H1 (cell line): ENCODE measurements at regions not wholly inside any gene's neighbourhood (a gene's known extent, or its start where the extent isn't known, plus 50 kb on each side); places are given as distances from the start of the nearest gene placed in this dataset.

Experiments
- CTCF ChIA-PET: fragments of 300-600 bp; sonication (Branson Sonifier 250); formaldehyde crosslinking; loops from one replicate; lab custom pipeline; 2021; ENCODE audit not compliant: partially characterized antibody; lab: Charles Lee
- POLR2A ChIA-PET: fragments of 300-600 bp; sonication (Branson Sonifier 250); formaldehyde crosslinking; loops from one replicate; lab custom pipeline; 2021; ENCODE audit warnings: inconsistent platforms; ENCODE audit not compliant: partially characterized antibody; lab: Charles Lee
- DNase-seq, 2 experiments: peaks; one replicate each; pipeline versions ENCODE4 v3.0.0 to v3.0.0-alpha.2; 2010 to 2022; ENCODE audit warnings: low spot score in 2 of 2, low read depth in 1 of 2, mixed read lengths in 1 of 2
- FAIRE-seq: peaks from 2 replicates; lab custom pipeline; 2011; peaks lifted over from hg19 to GRCh38; lab: Jason Lieb, UNC
- H2AFZ ChIP-seq: 2 replicates; pipeline ENCODE4 v1.8.1; 2012; ENCODE audit warnings: low read length, inconsistent platforms
- H2AK5ac ChIP-seq: 2 replicates; pipeline ENCODE4 v1.6.1; 2013; ENCODE audit warnings: low read depth, low read length
- H2BK120ac ChIP-seq: replicated peaks from 2 replicates; pipeline ENCODE3; 2013; ENCODE audit warnings: low read depth, low read length, inconsistent platforms
- H2BK12ac ChIP-seq: 2 replicates; pipeline ENCODE4 v1.6.1; 2013; ENCODE audit warnings: low read depth, low read length
- H2BK15ac ChIP-seq: 2 replicates; pipeline ENCODE4 v1.6.1; 2013; ENCODE audit warnings: low read length
- H2BK20ac ChIP-seq: 2 replicates; pipeline ENCODE4 v1.6.1; 2013; ENCODE audit warnings: low read length
- H2BK5ac ChIP-seq: 2 replicates; pipeline ENCODE4 v1.6.1; 2013; ENCODE audit warnings: low read depth, low read length
- H3K14ac ChIP-seq: 2 replicates; pipeline ENCODE4 v1.6.1; 2013; ENCODE audit warnings: inconsistent platforms; ENCODE audit not compliant: insufficient read length
- H3K18ac ChIP-seq: 2 replicates; pipeline ENCODE4 v1.6.1; 2013; ENCODE audit warnings: low read length; ENCODE audit errors: extremely low read depth
- H3K23ac ChIP-seq: 2 replicates; pipeline ENCODE4 v1.6.1; 2013; ENCODE audit warnings: inconsistent platforms; ENCODE audit not compliant: insufficient read length
- H3K23me2 ChIP-seq: 2 replicates; pipeline ENCODE4 v1.6.1; 2013; ENCODE audit warnings: low read depth, low read length
- H3K27ac ChIP-seq: 2 replicates; pipeline ENCODE4 v1.6.1; 2011; ENCODE audit warnings: low read depth, low read length, inconsistent platforms
- H3K27me3 ChIP-seq, 4 experiments: replicated peaks in 1 of 4; 1 replicate in 1 of 4; 2 replicates in 3 of 4; pipeline versions ENCODE4 v1.6.1 to v1.8.1; 2011 to 2013; ENCODE audit warnings: low read length in 3 of 4, mild to moderate bottlenecking in 3 of 4, inconsistent platforms in 2 of 4, mixed read lengths in 2 of 4, moderate library complexity in 1 of 4; ENCODE audit not compliant: control insufficient read depth in 3 of 4, insufficient read depth in 3 of 4; ENCODE audit errors: extremely low read depth in 1 of 4
- H3K36me3 ChIP-seq, 4 experiments: 2 replicates each; pipeline versions ENCODE4 v1.6.1 to v1.8.1; 2011 to 2013; ENCODE audit warnings: mild to moderate bottlenecking in 4 of 4, low read length in 3 of 4, moderate library complexity in 2 of 4, control low read depth in 1 of 4, inconsistent platforms in 1 of 4; ENCODE audit not compliant: insufficient read depth in 4 of 4, control insufficient read depth in 2 of 4
- H3K4ac ChIP-seq: replicated peaks from 2 replicates; pipeline ENCODE3; 2013; ENCODE audit warnings: low read length, low read depth, mixed read lengths, inconsistent platforms; ENCODE audit not compliant: insufficient read length
- H3K4me1 ChIP-seq, 4 experiments: replicated peaks in 1 of 4; 1 replicate in 1 of 4; 2 replicates in 3 of 4; pipeline versions ENCODE4 v1.6.1 to v1.8.1; 2011 to 2013; ENCODE audit warnings: low read length in 3 of 4, inconsistent platforms in 2 of 4, mixed read lengths in 1 of 4; ENCODE audit not compliant: insufficient read depth in 4 of 4, control insufficient read depth in 3 of 4
- H3K4me2 ChIP-seq, 2 experiments: 2 replicates each; pipeline versions ENCODE4 v1.6.1 to v1.8.1; 2011 to 2013; ENCODE audit warnings: low read depth in 2 of 2, low read length in 2 of 2, control low read depth in 1 of 2, inconsistent platforms in 1 of 2, mild to moderate bottlenecking in 1 of 2; ENCODE audit not compliant: insufficient read depth in 1 of 2
- H3K4me3 ChIP-seq, 4 experiments: fragments of 200-600, 300-600 bp in 1 of 4; sonication (generic), shearing (Covaris generic), sonication (Bioruptor Twin) in 1 of 4; 2 replicates each; pipeline versions ENCODE4 v1.5.1 to v1.8.1; 2011 to 2016; ENCODE audit warnings: low read length in 4 of 4, low read depth in 3 of 4, control low read depth in 2 of 4, inconsistent platforms in 2 of 4, mild to moderate bottlenecking in 2 of 4, mixed read lengths in 1 of 4, moderate library complexity in 1 of 4; ENCODE audit not compliant: insufficient read depth in 2 of 4; ENCODE audit errors: extremely low read depth in 1 of 4
- H3K56ac ChIP-seq: replicated peaks from 2 replicates; pipeline ENCODE3; 2013; ENCODE audit warnings: low read depth, mild to moderate bottlenecking, mixed read lengths, low read length, inconsistent platforms; ENCODE audit not compliant: insufficient read length
- H3K79me1 ChIP-seq: 2 replicates; pipeline ENCODE4 v1.6.1; 2013; ENCODE audit warnings: low read depth, low read length, control low read depth
- H3K79me2 ChIP-seq, 2 experiments: 2 replicates each; pipeline versions ENCODE4 v1.6.1 to v1.8.1; 2012 to 2013; ENCODE audit warnings: low read length in 2 of 2, mild to moderate bottlenecking in 2 of 2, inconsistent platforms in 1 of 2; ENCODE audit not compliant: insufficient read depth in 2 of 2, control insufficient read depth in 1 of 2
- H3K9ac ChIP-seq, 4 experiments: replicated peaks in 1 of 4; 1 replicate in 1 of 4; 2 replicates in 3 of 4; pipeline versions ENCODE4 v1.6.1 to v1.8.1; 2011 to 2013; ENCODE audit warnings: low read depth in 3 of 4, low read length in 3 of 4, control low read depth in 2 of 4, mild to moderate bottlenecking in 2 of 4, moderate library complexity in 2 of 4, inconsistent platforms in 1 of 4; ENCODE audit errors: extremely low read depth in 1 of 4
- H3K9me3 ChIP-seq, 2 experiments: 2 replicates each; pipeline versions ENCODE4 v1.6.1 to v1.8.1; 2012 to 2013; ENCODE audit warnings: mild to moderate bottlenecking in 2 of 2, moderate library complexity in 2 of 2, control low read depth in 1 of 2, inconsistent platforms in 1 of 2, low read depth in 1 of 2, low read length in 1 of 2, mixed read lengths in 1 of 2; ENCODE audit not compliant: insufficient read depth in 2 of 2
- H4K20me1 ChIP-seq, 2 experiments: replicated peaks in 1 of 2; 2 replicates each; pipeline versions ENCODE3 to v1.8.1; 2011 to 2013; ENCODE audit warnings: inconsistent platforms in 2 of 2, low read length in 2 of 2, mild to moderate bottlenecking in 1 of 2; ENCODE audit not compliant: insufficient read depth in 2 of 2, control insufficient read depth in 1 of 2
- H4K5ac ChIP-seq: 2 replicates; pipeline ENCODE4 v1.6.1; 2013; ENCODE audit warnings: low read length, low read depth, mixed read lengths, inconsistent platforms; ENCODE audit not compliant: insufficient read length
- H4K8ac ChIP-seq: 2 replicates; pipeline ENCODE4 v1.8.0; 2013; ENCODE audit warnings: mild to moderate bottlenecking, moderate library complexity, low read length, inconsistent platforms; ENCODE audit not compliant: insufficient read depth; ENCODE audit errors: extremely low read depth
- H4K91ac ChIP-seq: replicated peaks from 2 replicates; pipeline ENCODE3; 2013; ENCODE audit warnings: low read length, mixed read lengths, inconsistent platforms; ENCODE audit not compliant: insufficient read length
- ATF3 ChIP-seq: IDR thresholded peaks from 2 replicates; pipeline ENCODE4 v1.6.1; 2011; ENCODE audit warnings: low read depth, mild to moderate bottlenecking, low read length; ENCODE audit not compliant: insufficient read depth
- CBX5 ChIP-seq: fragments of 300-800, 300-1000 bp; sonication (generic); IDR thresholded peaks from 2 replicates; pipeline ENCODE4 v1.7.1; 2016; ENCODE audit warnings: antibody characterized with exemption, low read length, low read depth
- CBX8 ChIP-seq: fragments of 300-800, 300-1000 bp; sonication (generic); IDR thresholded peaks from 2 replicates; pipeline ENCODE4 v1.7.1; 2016; ENCODE audit warnings: low read depth, low read length, borderline replicate concordance
- CHD2 ChIP-seq: IDR thresholded peaks from 2 replicates; pipeline ENCODE4 v1.6.1; 2012; ENCODE audit warnings: low read length, improper control_type of control experiment
- CREB1 ChIP-seq: IDR thresholded peaks from 2 replicates; pipeline ENCODE4 v1.6.1; 2012; ENCODE audit warnings: inconsistent platforms
- CTBP2 ChIP-seq: IDR thresholded peaks from 2 replicates; pipeline ENCODE4 v1.7.0; 2011; ENCODE audit warnings: borderline replicate concordance, mild to moderate bottlenecking, moderate library complexity, mixed read lengths, low read length; ENCODE audit not compliant: insufficient read depth, insufficient read length
- KDM5A ChIP-seq: fragments of 200-600 bp; IDR thresholded peaks from 2 replicates; pipeline ENCODE4 v1.7.1; 2012; ENCODE audit warnings: mild to moderate bottlenecking, low read length, inconsistent platforms, mixed read lengths
- POLR2AphosphoS5 ChIP-seq: IDR thresholded peaks from 2 replicates; pipeline ENCODE4 v1.6.1; 2011; ENCODE audit warnings: low read depth, low read length
- POU5F1 ChIP-seq: IDR thresholded peaks from 2 replicates; pipeline ENCODE4 v1.6.1; 2011; ENCODE audit warnings: low read depth, mild to moderate bottlenecking, low read length, moderate library complexity
- SP1 ChIP-seq: IDR thresholded peaks from 2 replicates; pipeline ENCODE4 v1.6.1; 2011; ENCODE audit warnings: low read depth, low read length
- SP2 ChIP-seq: IDR thresholded peaks from 2 replicates; pipeline ENCODE4 v1.6.1; 2012; ENCODE audit warnings: mild to moderate bottlenecking, low read length, inconsistent platforms
- SRF ChIP-seq: IDR thresholded peaks from 2 replicates; pipeline ENCODE4 v1.6.1; 2011; ENCODE audit warnings: mild to moderate bottlenecking, low read depth, low read length, moderate library complexity
- WGBS, 2 experiments: shearing (Covaris generic) in 1 of 2; methylation state at CpG; one replicate each; pipeline versions ENCODE4 v1.1.6 to v1.1.7; 2013 to 2015; ENCODE audit warnings: low lambda C conversion rate in 2 of 2, mixed read lengths in 2 of 2, inconsistent platforms in 1 of 2, low coverage in 1 of 2, missing lambda C conversion rate in 1 of 2; ENCODE audit not compliant: insufficient replicate concordance in 2 of 2, insufficient coverage in 1 of 2, insufficient read length in 1 of 2; ENCODE audit errors: extremely low coverage in 1 of 2, missing lambda C conversion rate in 1 of 2; 5-methylcytosine and 5-hydroxymethylcytosine counted together
- TF ChIP-seq, protein P1 (sequence below): IDR thresholded peaks from 2 replicates; pipeline ENCODE4 v1.6.1; 2012; ENCODE audit warnings: inconsistent platforms

DNA sequence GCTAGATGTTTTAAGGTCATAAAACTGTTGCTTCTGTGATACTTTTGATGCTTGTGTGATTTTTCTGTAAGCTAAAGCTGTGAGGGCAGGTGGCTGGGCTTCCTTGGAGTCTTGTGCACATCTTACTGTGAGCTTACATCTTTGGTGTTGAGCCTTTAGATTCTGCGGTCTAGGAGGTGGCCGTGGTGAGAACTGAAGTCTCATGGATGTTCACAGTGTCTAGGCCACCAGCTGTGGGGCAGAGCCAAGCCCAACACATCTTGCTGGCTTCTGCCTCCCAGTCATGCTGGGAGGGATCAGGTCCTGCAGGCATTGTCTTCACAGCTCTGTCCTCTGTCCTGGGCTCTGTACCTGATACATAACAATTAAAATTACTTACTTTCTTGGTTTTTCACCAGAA lies 219.7 kb upstream of the HS6ST1 start:
- no peak overlapping the region for H4K91ac ChIP-seq
- no peak overlapping the region for H3K14ac ChIP-seq
- H3K23ac ChIP-seq: no peak overlapping the region
- H3K27ac ChIP-seq: no peak overlapping the region
- no peak for TF ChIP-seq CREB1
- TF ChIP-seq KDM5A: no peak
- TF ChIP-seq CHD2: no peak
- TF ChIP-seq SP2: no peak
- no peak for TF ChIP-seq ATF3
- no peak for TF ChIP-seq POU5F1
- no peak for TF ChIP-seq SRF
- no peak for TF ChIP-seq CBX8
- no peak for TF ChIP-seq POLR2AphosphoS5
- TF ChIP-seq, protein P1, sequence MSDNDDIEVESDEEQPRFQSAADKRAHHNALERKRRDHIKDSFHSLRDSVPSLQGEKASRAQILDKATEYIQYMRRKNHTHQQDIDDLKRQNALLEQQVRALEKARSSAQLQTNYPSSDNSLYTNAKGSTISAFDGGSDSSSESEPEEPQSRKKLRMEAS: no peak
- TF ChIP-seq CTBP2: no peak
- TF ChIP-seq CBX5: no peak
- no peak for TF ChIP-seq SP1
- no peak overlapping the region for H3K4ac ChIP-seq
- ChIA-PET CTCF (interaction anchor here (0.6 to 2.0 kb wide), 3 partner anchors 11 to 348 kb away, joined by 3 to 4 read pairs (median 3); no protein-coding TSS in a partner anchor), POLR2A (no interaction called here)
- H3K27me3 ChIP-seq: peaks cover 0 to 3% (median 0%) of the 10 kb centered on the region in 4 experiments; a peak in 2 of 7 replicates
- no peaks in the 10 kb centered on the region for H3K9me3 ChIP-seq
- peak overlapping the region; percentile 36 for H4K5ac ChIP-seq
- peaks cover 3 to 8% (median 5%) of the 10 kb centered on the region in 4 experiments for H3K4me1 ChIP-seq
- no peak overlapping the region for H2AFZ ChIP-seq
- H3K36me3 ChIP-seq: no peaks in the 10 kb centered on the region
- H2BK120ac ChIP-seq: no peak overlapping the region
- H2BK5ac ChIP-seq: no peak overlapping the region
- 0 out of 2 replicates have a peak overlapping the region, but pooled peaks have one; percentile 95 for H2BK15ac ChIP-seq
- H3K9ac ChIP-seq: no peak overlapping the region
- H2AK5ac ChIP-seq: 0 out of 2 replicates have a peak overlapping the region, but pooled peaks have one; percentile 26
- DNase-seq (no peak), FAIRE-seq (no peak)
- 97% methylated on average over 2 of the region's 2 CpGs; no CpG with 5 or more reads in 1 of the 2 experiments for WGBS, 2 experiments
- H3K4me2 ChIP-seq: no peak overlapping the region
- H3K4me3 ChIP-seq: no peak overlapping the region
- H2BK20ac ChIP-seq: peak overlapping the region; percentile 93
- no peaks in the 10 kb centered on the region for H3K79me2 ChIP-seq
- H3K56ac ChIP-seq: no peak overlapping the region
- H3K79me1 ChIP-seq: no peaks in the 10 kb centered on the region
- no peaks in the 10 kb centered on the region for H4K20me1 ChIP-seq
- no peak overlapping the region for H4K8ac ChIP-seq
- 0 out of 2 replicates have a peak overlapping the region, but pooled peaks have one; percentile 94 for H2BK12ac ChIP-seq
- 0 out of 2 replicates have a peak, but pooled peaks cover 3% of the 10 kb centered on the region for H3K23me2 ChIP-seq
- H3K18ac ChIP-seq: peak overlapping the region; percentile 68; the same call in 1 of the 2 replicates
